ENCODE measurements at regions not wholly inside any gene's neighbourhood (a gene's known extent, or its start where the extent isn't known, plus 50 kb on each side); places are given as distances from the start of the nearest gene placed in this dataset.

DNA sequence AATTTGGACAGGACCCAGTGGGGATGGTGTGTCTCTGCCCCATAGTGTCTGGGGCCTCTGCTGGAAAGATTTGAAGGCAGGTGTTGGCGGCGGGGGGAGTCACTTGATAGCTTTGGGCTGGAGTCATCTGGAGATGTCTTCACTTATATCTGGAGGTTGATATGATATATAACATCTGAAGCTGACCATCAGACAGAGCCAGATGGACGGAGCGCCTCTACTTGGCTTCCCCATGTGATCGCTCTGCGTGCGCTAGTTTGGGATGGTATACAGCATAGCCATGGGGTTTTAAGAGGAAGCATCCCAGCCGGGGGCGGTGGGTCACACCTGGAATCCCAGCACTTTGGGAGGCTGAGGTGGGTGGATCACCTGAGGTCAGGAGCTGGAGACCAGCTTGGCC lies 130.7 kb upstream of the NLRP1 start:
- TF ChIP-seq, protein P1, sequence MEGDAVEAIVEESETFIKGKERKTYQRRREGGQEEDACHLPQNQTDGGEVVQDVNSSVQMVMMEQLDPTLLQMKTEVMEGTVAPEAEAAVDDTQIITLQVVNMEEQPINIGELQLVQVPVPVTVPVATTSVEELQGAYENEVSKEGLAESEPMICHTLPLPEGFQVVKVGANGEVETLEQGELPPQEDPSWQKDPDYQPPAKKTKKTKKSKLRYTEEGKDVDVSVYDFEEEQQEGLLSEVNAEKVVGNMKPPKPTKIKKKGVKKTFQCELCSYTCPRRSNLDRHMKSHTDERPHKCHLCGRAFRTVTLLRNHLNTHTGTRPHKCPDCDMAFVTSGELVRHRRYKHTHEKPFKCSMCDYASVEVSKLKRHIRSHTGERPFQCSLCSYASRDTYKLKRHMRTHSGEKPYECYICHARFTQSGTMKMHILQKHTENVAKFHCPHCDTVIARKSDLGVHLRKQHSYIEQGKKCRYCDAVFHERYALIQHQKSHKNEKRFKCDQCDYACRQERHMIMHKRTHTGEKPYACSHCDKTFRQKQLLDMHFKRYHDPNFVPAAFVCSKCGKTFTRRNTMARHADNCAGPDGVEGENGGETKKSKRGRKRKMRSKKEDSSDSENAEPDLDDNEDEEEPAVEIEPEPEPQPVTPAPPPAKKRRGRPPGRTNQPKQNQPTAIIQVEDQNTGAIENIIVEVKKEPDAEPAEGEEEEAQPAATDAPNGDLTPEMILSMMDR (conservative IDR thresholded peaks at IDR 0.05): no peak
- no peak for TF ChIP-seq EZH2 (IDR thresholded peaks at IDR 0.05; ENCODE audit: low read depth)
